OCI-LY1 (cell line): ENCODE measurements at regions not wholly inside any gene's neighbourhood (a gene's known extent, or its start where the extent isn't known, plus 50 kb on each side); places are given as distances from the start of the nearest gene placed in this dataset.

ENCODE experiments used
- CTCF ChIP-seq: fragments of 200-600 bp; sonication (generic), shearing (Covaris generic); IDR thresholded peaks from 2 replicates; pipeline ENCODE4 v1.5.1; 2017; ENCODE audit warnings: mild to moderate bottlenecking, antibody characterized with exemption, low read length, moderate library complexity, mixed read lengths
- EZH2 ChIP-seq: fragments of 200-600 bp; sonication (generic), shearing (Covaris generic); IDR thresholded peaks from 2 replicates; pipeline ENCODE4 v1.8.0; 2017; ENCODE audit warnings: borderline replicate concordance, mixed run types, mild to moderate bottlenecking, antibody characterized with exemption, low read length, moderate library complexity, mixed read lengths

GRCh38 chr3:72536206-72536877 is 311.9 kb downstream of the SHQ1 start:
- TF ChIP-seq CTCF, result no peak
- TF ChIP-seq EZH2, result no peak
